DMS53 treated with DMSO at 0.1 percent for 48 hours (cell line): ENCODE measurements at regions not wholly inside any gene's neighbourhood (a gene's known extent, or its start where the extent isn't known, plus 50 kb on each side); places are given as distances from the start of the nearest gene placed in this dataset.

Source experiments
- DNase-seq: peaks from one replicate; lab custom pipeline; 2025; ENCODE audit not compliant: unreplicated experiment; lab: John Stamatoyannopoulos, UW

GRCh38 chr3:77947671-77948070 is 907.8 kb downstream of the ROBO2 start:
- DNase-seq = no peak

GRCh38 chr3:77967621-77968020 is 927.7 kb downstream of the ROBO2 start:
- DNase-seq = no peak

GRCh38 chr3:77976079-77976478 is 936.2 kb downstream of the ROBO2 start:
- DNase-seq = no peak

- DNase-seq = no peak
Observed at GRCh38 chr3:78003090-78003489, 963.2 kb downstream of the ROBO2 start.

DNA sequence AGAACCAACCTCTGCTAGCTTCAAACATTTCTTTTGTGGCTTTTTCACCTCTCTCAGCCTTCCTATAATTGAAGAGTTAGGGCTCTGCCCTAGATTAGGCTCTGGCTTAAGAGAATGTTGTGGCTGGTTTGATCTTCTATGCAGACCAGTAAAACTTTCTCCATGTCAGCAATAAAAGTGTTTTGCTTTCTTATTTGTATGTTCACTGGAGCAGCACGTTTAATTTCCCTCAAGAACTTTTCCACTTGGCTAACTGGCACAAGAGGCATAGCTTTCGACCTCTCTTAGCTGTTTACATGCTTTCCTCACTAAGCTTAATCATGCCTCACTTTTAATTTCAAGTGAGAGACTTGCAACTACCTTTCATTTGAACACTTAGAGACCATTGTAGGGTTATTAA is 964.7 kb downstream of the ROBO2 start:
- no peak for DNase-seq

GRCh38 chr3:78013653-78014052 is 973.8 kb downstream of the ROBO2 start:
- no peak for DNase-seq

GRCh38 chr3:78015856-78016255 is 976.0 kb downstream of the ROBO2 start:
- no peak for DNase-seq

DNA sequence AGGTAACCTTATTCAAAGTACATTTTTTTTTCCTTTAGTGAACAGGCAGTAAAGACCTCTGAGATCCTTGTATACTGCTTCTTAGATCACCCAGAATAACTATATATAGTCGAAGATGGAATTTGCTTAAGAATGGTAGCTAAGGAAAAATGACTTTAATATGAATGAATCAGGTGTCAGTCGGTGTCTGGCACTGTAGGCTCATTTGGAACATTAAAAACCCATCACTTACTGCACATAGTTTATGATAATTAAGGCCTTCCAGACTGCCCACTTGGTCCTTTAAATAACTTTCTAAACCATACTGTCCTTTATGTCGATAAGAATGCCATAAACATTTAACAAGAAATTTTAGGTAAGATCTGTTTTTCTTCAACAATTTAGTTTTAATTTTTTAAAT is 981.8 kb downstream of the ROBO2 start:
- DNase-seq = no peak

DNA sequence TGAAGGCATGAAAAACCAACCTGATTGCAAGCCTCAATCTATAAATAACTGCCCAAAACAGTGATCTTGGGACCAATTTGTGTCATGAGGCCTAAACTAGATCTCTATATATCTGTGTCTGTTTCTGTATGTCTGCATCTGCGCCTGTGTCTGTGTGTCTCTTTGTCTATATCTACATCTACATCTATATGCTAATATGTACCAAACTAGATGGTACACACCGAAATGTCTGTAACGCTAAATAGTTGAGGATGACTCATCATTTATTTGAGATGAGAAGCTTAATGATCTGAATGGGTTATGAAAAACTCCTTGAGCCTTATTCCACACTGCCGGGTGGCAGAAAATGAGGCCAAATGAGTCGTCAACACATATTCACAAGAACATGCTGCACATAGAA is 982.3 kb downstream of the ROBO2 start:
- DNase-seq = no peak

GRCh38 chr3:78023257-78023656 is 983.4 kb downstream of the ROBO2 start:
- DNase-seq = no peak

DNA sequence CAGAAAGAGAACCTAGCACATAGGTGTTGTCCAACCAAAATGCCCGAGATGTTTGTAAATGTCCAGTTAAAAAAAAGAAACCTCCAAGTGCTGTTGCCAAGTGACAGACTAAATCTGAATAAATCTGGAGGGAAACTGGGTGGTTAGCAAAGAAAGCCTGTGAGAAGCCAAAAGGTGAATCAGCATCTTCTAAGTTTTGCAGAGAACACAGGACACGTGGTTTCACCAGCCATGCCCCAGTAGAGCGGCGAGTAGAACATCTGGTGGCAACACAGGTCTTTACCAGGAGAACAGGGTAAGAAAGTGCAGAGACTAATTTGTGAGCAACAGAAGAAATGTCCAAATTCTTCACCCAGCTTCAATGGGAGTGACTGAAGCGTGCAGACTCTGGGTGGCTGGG is 986.0 kb downstream of the ROBO2 start:
- no peak for DNase-seq

- DNase-seq = no peak
Observed at GRCh38 chr3:78026318-78026828, 986.5 kb downstream of the ROBO2 start.

GRCh38 chr3:78029775-78030174 is 989.9 kb downstream of the ROBO2 start:
- DNase-seq = no peak

DNA sequence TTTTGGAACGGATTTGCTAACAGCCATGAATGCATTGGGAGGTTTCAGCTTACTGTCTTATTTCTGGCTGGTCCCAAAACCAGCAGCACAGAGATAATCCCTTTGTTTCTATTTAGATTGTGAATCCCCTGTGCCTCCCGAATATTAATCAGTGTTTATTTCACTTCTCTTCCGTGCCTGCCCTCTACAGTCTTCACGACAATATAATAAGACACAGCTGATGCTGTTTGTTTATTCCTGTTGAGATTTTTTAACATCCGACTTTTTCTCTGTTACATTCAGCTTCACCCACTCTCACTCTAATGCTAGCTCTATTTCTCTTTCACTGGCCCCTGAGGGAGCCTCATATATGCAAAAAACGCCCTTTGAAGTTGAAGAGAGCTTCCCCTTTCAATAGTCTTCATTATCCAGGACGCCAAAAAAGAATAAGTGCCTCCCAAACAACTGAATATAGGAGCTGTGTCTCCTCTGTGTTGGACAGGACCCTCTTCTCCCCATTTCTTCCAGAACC is 995.3 kb downstream of the ROBO2 start:
- no peak for DNase-seq

GRCh38 chr3:78041486-78041885 is 1001.6 kb downstream of the ROBO2 start:
- no peak for DNase-seq

GRCh38 chr3:78046566-78046965 is 1006.7 kb downstream of the ROBO2 start:
- no peak for DNase-seq

DNA sequence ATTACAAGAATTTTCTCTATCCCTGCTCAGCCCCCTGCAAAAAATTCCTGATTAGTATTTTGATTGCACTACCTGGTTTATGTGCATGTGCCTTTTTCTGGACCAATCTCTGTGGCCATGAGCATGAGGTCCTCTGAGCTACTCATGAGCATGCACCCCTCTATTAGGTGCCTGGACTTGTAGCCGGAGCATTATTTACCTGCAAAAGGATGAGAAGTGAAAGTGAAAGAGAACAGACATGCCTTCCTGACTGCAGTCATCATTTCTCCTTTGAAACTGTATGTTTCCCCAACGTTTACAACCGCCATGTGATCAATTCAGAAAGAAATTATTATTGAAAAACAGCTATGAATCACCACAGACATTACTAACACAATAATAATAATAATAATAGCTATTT is 1008.8 kb downstream of the ROBO2 start:
- peak; percentile 1 for DNase-seq

- DNase-seq = no peak
Observed at GRCh38 chr3:78049521-78049920, 1009.6 kb downstream of the ROBO2 start.

DNA sequence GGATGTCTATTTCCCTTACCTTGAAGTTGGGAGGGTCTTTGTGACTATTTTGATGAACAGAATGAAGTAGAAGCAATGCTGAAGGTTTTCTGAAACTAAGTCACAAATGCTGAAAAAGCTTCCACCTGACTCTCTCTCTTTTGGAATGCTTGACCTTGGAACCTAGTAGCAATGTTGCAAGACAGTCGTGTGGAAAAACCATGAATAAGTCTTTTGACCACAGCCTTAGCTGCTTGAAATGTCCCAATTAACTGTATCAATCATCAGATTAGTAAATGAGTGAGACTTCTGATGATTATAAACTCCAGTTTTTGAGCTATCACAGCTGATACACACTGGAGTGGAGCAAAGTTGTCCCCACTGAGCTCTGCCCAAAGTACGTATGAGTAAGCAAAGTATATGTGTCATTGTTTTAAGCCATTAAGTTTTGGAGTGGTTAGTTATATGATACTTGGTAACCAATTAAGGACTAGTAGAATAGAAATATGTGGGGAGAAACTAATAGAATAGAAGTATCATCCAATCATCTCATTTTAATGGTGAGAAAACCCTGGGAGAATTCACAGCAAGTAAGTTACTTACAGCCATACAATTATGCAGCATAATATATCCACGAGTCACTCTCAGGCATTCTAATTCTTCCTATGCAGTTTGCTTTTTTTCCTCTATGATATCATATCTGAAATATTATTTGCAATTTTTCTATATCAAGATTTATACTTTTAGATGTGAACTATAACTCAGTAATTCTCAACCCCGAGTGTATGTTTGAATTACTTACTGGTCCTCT is 1010.6 kb downstream of the ROBO2 start:
- no peak for DNase-seq

GRCh38 chr3:78052746-78053145 is 1012.8 kb downstream of the ROBO2 start:
- no peak for DNase-seq

- DNase-seq = no peak
Observed at GRCh38 chr3:78066287-78066686, 1026.4 kb downstream of the ROBO2 start.

GRCh38 chr3:78070188-78070587 is 1030.3 kb downstream of the ROBO2 start:
- DNase-seq = no peak

DNA sequence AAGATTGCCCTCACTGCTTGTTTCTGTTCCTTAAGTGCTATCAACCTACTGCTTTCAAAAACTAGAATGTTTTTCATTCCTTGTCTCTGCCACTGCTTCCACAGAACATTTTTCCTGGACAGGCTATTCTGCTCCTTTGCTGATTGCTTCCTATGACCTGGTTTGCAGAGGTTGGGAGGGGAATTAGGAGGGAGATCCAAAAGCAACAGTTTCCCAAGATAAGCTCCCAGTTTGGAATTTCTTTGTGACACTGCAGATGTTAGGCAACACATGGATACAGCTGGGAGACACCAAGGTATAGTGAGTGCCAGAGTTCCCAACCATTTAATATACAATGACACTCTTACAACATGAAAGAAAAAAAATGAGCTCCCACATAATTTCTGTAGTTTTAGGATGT is 1036.5 kb downstream of the ROBO2 start:
- DNase-seq = no peak
